Transverse colon (tissue), 4 donors: ENCODE measurements at regions not wholly inside any gene's neighbourhood (a gene's known extent, or its start where the extent isn't known, plus 50 kb on each side); places are given as distances from the start of the nearest gene placed in this dataset.

Experiments
- CTCF ChIP-seq, 5 experiments: fragments of 200-600 bp in 3 of 5; fragments of 450-650 bp in 2 of 5; sonication (generic) in 3 of 5; IDR thresholded peaks; 1 replicate in 2 of 5; 2 replicates in 3 of 5; pipeline ENCODE4 v1.5.1; 2016 to 2017; ENCODE audit warnings: antibody characterized with exemption in 5 of 5, inconsistent platforms in 3 of 5, mild to moderate bottlenecking in 2 of 5, moderate library complexity in 1 of 5
- EP300 ChIP-seq: sonication (generic); formaldehyde crosslinking; IDR thresholded peaks from one replicate; pipeline ENCODE4 v1.6.1; 2017; ENCODE audit warnings: antibody characterized with exemption, low read depth
- POLR2A ChIP-seq: fragments of 450-650 bp; IDR thresholded peaks from one replicate; pipeline ENCODE4 v1.6.1; 2016; ENCODE audit warnings: antibody characterized with exemption, mild to moderate bottlenecking, moderate library complexity
- POLR2AphosphoS5 ChIP-seq, 3 donors: sonication (generic); formaldehyde crosslinking; IDR thresholded peaks; one replicate each; pipeline ENCODE4 v1.6.1; 2016; ENCODE audit warnings: antibody characterized with exemption in 3 of 3

- TF ChIP-seq CTCF (IDR thresholded peaks at IDR 0.05), result no peak
- TF ChIP-seq EP300, result no peak
- TF ChIP-seq POLR2AphosphoS5 (IDR thresholded peaks at IDR 0.05), result no peak
- no peak for TF ChIP-seq POLR2A
These were observed 331.5 kb downstream of the HRH4 start for GRCh38 chr18:24791751-24792545.
